GM23248 (cell line): ENCODE measurements at regions not wholly inside any gene's neighbourhood (a gene's known extent, or its start where the extent isn't known, plus 50 kb on each side); places are given as distances from the start of the nearest gene placed in this dataset.

ENCODE experiments used
- EZH2 ChIP-seq: fragments of 200-600 bp; sonication (generic); IDR thresholded peaks from 2 replicates; pipeline ENCODE4 v1.6.1; 2018; ENCODE audit warnings: antibody characterized with exemption, mild to moderate bottlenecking; ENCODE audit not compliant: insufficient read depth, poor library complexity, severe bottlenecking
- EZH2phosphoT487 ChIP-seq: fragments of 200-600 bp; sonication (generic); IDR thresholded peaks from 2 replicates; pipeline ENCODE4 v1.6.1; 2018; ENCODE audit warnings: antibody characterized with exemption, moderate library complexity, mild to moderate bottlenecking, low read depth; ENCODE audit not compliant: insufficient read depth

DNA sequence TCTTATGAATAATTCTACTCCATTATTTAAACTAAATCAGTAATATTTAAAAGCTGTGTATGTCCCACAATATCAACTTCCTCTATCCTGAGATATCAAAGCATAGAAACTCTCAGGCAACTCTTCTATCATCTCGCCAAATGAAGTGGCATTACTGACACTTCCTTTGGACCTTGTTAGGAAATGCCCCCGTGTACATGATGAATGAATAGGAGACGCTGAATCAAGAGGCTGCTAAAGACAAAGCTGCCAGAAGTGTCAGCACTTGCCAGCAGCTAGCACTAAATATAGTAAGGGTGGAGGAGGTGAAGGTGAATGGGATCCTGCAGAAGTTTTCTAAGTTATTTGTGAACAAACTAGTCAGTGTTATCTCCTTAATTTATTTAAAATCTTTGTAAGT is 99.5 kb upstream of the BLTP1 start:
- no peak for TF ChIP-seq EZH2
- no peak for TF ChIP-seq EZH2phosphoT487
